Cardiac muscle cell (in vitro differentiated cells and primary cell): ENCODE measurements at regions not wholly inside any gene's neighbourhood (a gene's known extent, or its start where the extent isn't known, plus 50 kb on each side); places are given as distances from the start of the nearest gene placed in this dataset.

ENCODE experiments used
- DNase-seq, 2 donors: peaks; one replicate each; pipeline versions ENCODE4 v3.0.0 to v3.0.0-alpha.2; 2010 to 2017; ENCODE audit warnings: low read depth in 1 of 2, low spot score in 1 of 2
- H3K27ac ChIP-seq: fragments of 200-600 bp; sonication (generic); 2 replicates; pipeline ENCODE4 v1.5.1; 2016
- H3K27me3 ChIP-seq: fragments of 200-600 bp; sonication (generic); 2 replicates; pipeline ENCODE4 v1.6.0; 2016; ENCODE audit warnings: control low read depth
- H3K36me3 ChIP-seq: fragments of 200-600 bp; sonication (generic); 2 replicates; pipeline ENCODE4 v1.5.1; 2016; ENCODE audit warnings: control low read depth
- H3K4me1 ChIP-seq: fragments of 200-600 bp; sonication (generic); 2 replicates; pipeline ENCODE4 v1.8.1; 2017; ENCODE audit warnings: low read depth, mild to moderate bottlenecking, mixed run types
- H3K4me3 ChIP-seq: fragments of 200-600 bp; sonication (generic); 2 replicates; pipeline ENCODE4 v1.5.1; 2016; ENCODE audit warnings: mild to moderate bottlenecking
- H3K9me3 ChIP-seq: fragments of 200-600 bp; sonication (generic); 2 replicates; pipeline ENCODE4 v1.5.1; 2017; ENCODE audit warnings: low read depth, mild to moderate bottlenecking, control low read depth
- TF ChIP-seq, protein P1 (sequence below): IDR thresholded peaks from 2 replicates; pipeline ENCODE4 v1.5.1; 2012; ENCODE audit warnings: low read depth, mild to moderate bottlenecking, low read length

DNA sequence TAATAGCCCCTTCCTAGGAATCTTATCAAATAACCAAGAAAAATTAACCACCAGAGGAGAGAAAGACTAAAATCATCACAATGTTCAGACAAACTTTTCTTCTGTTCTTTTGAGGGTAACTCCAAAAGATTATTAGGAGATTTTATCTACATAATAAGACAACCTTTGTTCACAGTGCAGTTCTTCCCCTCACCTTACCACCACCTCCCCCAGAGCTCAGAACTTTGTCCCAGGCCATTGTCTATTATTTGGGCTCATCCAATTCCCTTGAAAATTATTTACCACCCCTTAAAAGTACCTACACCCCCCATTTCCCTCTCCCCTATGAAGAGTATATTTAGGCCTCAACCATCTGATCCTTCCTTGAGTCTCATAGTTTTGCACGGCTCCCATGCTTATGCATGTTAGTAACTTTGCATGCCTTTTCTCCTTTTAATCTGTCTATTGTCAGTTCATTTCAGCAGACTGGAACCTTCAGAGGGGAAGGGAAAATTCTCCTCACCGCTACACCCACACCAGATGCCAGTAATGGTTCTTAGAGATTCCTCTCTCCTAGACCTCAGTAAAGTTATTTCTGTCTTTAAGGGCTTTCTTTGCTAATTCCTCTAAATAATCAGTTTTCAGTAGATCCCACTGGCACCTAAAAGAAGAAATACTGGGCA lies 234.9 kb downstream of the SKIDA1 start:
- Histone ChIP-seq H3K4me3 (no peak overlapping the region), H3K4me1 (peaks cover 19% of the 10 kb centered on the region), H3K27ac (peak overlapping the region; percentile 1), H3K27me3 (no peaks in the 10 kb centered on the region), H3K36me3 (no peaks in the 10 kb centered on the region), H3K9me3 (no peaks in the 10 kb centered on the region)
- TF ChIP-seq, protein P1, sequence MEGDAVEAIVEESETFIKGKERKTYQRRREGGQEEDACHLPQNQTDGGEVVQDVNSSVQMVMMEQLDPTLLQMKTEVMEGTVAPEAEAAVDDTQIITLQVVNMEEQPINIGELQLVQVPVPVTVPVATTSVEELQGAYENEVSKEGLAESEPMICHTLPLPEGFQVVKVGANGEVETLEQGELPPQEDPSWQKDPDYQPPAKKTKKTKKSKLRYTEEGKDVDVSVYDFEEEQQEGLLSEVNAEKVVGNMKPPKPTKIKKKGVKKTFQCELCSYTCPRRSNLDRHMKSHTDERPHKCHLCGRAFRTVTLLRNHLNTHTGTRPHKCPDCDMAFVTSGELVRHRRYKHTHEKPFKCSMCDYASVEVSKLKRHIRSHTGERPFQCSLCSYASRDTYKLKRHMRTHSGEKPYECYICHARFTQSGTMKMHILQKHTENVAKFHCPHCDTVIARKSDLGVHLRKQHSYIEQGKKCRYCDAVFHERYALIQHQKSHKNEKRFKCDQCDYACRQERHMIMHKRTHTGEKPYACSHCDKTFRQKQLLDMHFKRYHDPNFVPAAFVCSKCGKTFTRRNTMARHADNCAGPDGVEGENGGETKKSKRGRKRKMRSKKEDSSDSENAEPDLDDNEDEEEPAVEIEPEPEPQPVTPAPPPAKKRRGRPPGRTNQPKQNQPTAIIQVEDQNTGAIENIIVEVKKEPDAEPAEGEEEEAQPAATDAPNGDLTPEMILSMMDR = no peak
- DNase-seq = no peak

DNA sequence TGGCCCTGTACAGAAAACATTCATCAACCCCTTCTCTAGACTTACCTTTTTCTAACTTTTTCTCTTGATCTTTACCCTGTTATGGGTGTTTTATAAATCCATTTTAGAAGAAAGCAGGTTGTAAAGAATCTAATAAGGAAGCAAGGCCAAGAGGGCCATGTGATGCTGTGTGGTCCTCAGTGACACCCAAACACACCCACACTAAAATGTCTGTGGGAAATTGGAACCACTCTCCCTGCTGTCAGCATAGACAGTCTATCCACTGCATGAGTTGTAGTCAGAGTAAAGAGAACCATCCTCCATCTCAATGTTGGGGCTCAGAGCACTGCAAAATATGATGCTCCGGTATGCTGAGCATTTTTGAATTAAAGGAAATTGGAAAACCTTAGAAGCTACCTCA lies 235.5 kb downstream of the SKIDA1 start:
- H3K9me3 ChIP-seq = no peaks in the 10 kb centered on the region

DNA sequence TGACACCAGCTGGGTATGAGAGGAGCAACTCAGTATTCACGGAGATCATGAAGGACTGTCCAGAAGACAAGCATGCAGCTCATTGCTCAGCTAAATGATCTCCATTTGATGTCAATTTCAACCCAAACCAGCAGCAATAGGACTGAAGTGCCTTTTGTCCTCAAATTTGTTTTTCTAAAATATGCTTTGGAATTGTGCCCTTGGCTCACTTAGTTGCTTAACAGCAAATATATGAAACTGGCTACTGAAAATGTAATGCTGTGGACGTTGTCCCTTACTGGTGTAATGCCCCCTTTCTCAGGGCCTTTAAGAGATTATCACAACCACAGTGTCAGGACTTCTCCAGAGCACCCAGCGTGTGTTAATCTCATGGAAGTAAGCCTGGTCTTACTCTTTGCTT lies 236.2 kb downstream of the SKIDA1 start:
- no peaks in the 10 kb centered on the region for H3K9me3 ChIP-seq
- no peak overlapping the region for H3K4me3 ChIP-seq
- peaks cover 16% of the 10 kb centered on the region for H3K4me1 ChIP-seq
- no peak for DNase-seq
- no peaks in the 10 kb centered on the region for H3K36me3 ChIP-seq
- H3K27ac ChIP-seq = peak overlapping the region; percentile 24
- H3K27me3 ChIP-seq = no peaks in the 10 kb centered on the region
- TF ChIP-seq, protein P1 = no peak

More for the DNA sequence above, 235.5 kb downstream of the SKIDA1 start:
- TF ChIP-seq, protein P1 = no peak
- Histone ChIP-seq H3K27ac (peak overlapping the region; percentile 24), H3K27me3 (no peaks in the 10 kb centered on the region), H3K4me3 (no peak overlapping the region), H3K4me1 (peaks cover 19% of the 10 kb centered on the region), H3K36me3 (no peaks in the 10 kb centered on the region)
- DNase-seq = no peak

DNA sequence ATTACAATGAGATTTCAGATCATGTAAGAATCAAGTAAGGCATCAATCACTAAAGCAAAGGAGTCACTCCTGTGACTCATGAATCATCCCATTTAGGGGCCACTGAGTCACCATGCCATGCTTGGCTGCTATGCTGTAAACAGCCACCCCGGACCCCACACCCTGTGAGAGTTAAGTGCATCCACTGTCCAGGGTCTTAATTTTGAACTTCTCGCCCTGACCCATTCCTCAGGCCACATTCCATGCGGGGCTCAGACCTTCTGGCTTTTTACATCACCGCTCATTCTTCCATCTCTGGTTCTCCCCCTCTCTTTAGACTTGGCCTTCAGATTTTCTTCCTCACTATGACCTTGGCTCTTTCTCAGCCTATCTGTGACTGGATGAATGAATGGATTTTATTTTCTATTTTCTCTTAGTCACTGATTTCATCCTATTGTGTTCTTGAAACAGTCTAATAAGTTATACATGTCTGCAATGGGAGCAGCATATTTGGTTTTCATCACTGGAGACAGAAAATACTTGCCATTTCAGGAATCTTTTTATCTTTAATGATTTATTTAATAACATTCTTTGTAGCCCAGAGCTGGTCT lies 239.6 kb downstream of the SKIDA1 start:
- Histone ChIP-seq H3K36me3 (no peaks in the 10 kb centered on the region), H3K9me3 (no peaks in the 10 kb centered on the region), H3K4me3 (no peak overlapping the region), H3K4me1 (peaks cover 5% of the 10 kb centered on the region), H3K27ac (no peak overlapping the region), H3K27me3 (no peaks in the 10 kb centered on the region)
- TF ChIP-seq, protein P1 = no peak
- no peak for DNase-seq

DNA sequence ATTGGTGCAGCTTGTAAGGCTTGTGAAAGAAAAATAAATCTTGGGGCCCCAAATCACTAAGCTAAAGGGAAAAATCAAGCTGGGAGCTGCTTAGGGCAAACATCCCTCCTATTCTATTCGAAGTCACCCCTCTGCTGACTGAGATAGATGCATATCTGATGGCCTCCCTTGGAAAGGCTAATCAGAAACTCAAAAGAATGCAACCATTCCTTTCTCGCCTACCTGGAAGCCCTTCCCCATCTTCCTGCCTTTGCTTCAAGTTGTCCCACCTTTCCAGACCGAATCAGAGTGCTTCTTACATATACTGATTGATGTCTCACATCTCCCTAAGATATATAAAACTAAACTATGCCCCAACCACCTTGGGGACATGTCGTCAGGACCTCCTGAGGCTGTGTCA lies 240.3 kb downstream of the SKIDA1 start:
- Histone ChIP-seq H3K4me3 (no peak overlapping the region), H3K27me3 (no peaks in the 10 kb centered on the region), H3K4me1 (peaks cover 5% of the 10 kb centered on the region), H3K9me3 (no peaks in the 10 kb centered on the region), H3K27ac (no peak overlapping the region), H3K36me3 (no peaks in the 10 kb centered on the region)
- TF ChIP-seq, protein P1 = no peak
- DNase-seq = no peak
